Prostate gland (tissue), 2 donors: ENCODE measurements at regions not wholly inside any gene's neighbourhood (a gene's known extent, or its start where the extent isn't known, plus 50 kb on each side); places are given as distances from the start of the nearest gene placed in this dataset.

Source experiments
- CTCF ChIP-seq, 4 experiments: fragments of 200-600 bp in 2 of 4; fragments of 450-650 bp in 2 of 4; sonication (generic) in 2 of 4; IDR thresholded peaks; 1 replicate in 3 of 4; 2 replicates in 1 of 4; pipeline ENCODE4 v1.5.1; 2016 to 2019; ENCODE audit warnings: antibody characterized with exemption in 4 of 4, mild to moderate bottlenecking in 2 of 4, moderate library complexity in 2 of 4
- POLR2A ChIP-seq: fragments of 450-650 bp; IDR thresholded peaks from one replicate; pipeline ENCODE4 v1.6.1; 2016; ENCODE audit warnings: antibody characterized with exemption, mild to moderate bottlenecking

DNA sequence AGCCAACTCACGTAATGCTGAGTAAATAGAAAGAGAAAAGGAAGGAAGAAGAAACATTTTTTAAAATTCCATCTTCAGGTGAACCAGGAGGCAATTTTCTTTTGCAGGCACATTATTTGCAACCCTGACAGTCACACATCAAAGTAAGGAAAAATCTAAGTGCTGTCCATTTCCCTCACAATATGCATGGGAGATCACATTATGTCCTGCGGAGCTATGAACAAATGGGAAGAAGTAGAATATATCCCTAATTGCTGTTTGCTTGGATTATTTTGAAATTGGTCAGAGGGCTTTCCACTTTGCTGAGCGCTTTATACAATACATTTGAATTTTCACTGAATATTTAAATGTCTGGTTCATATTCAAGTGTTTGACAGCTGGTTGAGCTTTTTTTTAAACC, 133.8 kb upstream of the API5 start:
- TF ChIP-seq POLR2A (no peak), CTCF (IDR thresholded peaks at IDR 0.05) (no peak)
